Upper lobe of right lung (tissue), 1 donor: ENCODE measurements at regions not wholly inside any gene's neighbourhood (a gene's known extent, or its start where the extent isn't known, plus 50 kb on each side); places are given as distances from the start of the nearest gene placed in this dataset.

Experiments
- ATAC-seq: fragments of 200-7000 bp; cut with Tn5 transposase; one replicate; pipeline ENCODE4 v1.9.1; 2020; ENCODE audit warnings: mild to moderate bottlenecking, moderate library complexity
- DNase-seq: peaks from one replicate; pipeline ENCODE4 v3.0.0-alpha.2; 2020
- H3K27ac ChIP-seq: fragments of 200-600 bp; one replicate; pipeline ENCODE4 v1.8.0; 2022
- H3K27me3 ChIP-seq: fragments of 200-600 bp; one replicate; pipeline ENCODE4 v1.8.0; 2022; ENCODE audit warnings: mild to moderate bottlenecking
- H3K36me3 ChIP-seq: fragments of 200-600 bp; one replicate; pipeline ENCODE4 v1.8.0; 2022
- H3K4me1 ChIP-seq: fragments of 200-600 bp; one replicate; pipeline ENCODE4 v1.8.0; 2022
- H3K4me3 ChIP-seq: fragments of 200-600 bp; one replicate; pipeline ENCODE4 v1.8.0; 2022; ENCODE audit warnings: mild to moderate bottlenecking
- H3K9me3 ChIP-seq: fragments of 200-600 bp; one replicate; pipeline ENCODE4 v1.8.0; 2022
- intact Hi-C: fragments of 100-400 bp; cut with DNase I; formaldehyde crosslinking; loops from one replicate; pipeline ENCODE4 v1.11.0; 2022
- TF ChIP-seq, protein P1 (sequence below): fragments of 200-600 bp; IDR thresholded peaks from one replicate; pipeline ENCODE4 v1.8.0; 2022; ENCODE audit warnings: antibody characterized with exemption
- donor health status: DM: no; HTN: yes; CAD: no; lungs with severe emphysema.

DNA sequence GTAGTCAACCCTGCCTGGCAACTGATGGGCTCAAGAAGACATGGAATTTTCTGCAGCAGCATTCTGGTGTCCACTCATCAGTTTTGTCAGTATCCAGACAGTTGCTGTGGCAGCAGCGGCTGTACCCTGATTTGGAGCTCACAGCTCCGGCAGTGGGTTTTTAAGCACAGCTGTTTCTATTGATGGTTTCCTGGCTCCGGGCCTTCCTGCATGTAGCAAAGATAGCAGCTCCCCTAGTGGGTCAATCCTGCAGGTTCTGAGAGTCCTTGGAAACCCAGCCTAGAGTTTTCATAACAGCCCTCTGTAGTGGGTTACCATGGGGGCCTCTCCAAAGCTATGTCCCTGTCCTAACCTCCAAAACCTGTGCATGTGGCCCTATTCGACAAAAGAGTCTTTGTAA is 84.0 kb upstream of the ATP6AP2 start:
- Histone ChIP-seq H3K27ac (no peak overlapping the region), H3K36me3 (no peaks in the 10 kb centered on the region), H3K9me3 (no peaks in the 10 kb centered on the region), H3K4me3 (no peak overlapping the region), H3K4me1 (no peaks in the 10 kb centered on the region), H3K27me3 (no peaks in the 10 kb centered on the region)
- intact Hi-C loops = no loop called here
- DNase-seq (no peak), ATAC-seq (no peak)
- TF ChIP-seq, protein P1, sequence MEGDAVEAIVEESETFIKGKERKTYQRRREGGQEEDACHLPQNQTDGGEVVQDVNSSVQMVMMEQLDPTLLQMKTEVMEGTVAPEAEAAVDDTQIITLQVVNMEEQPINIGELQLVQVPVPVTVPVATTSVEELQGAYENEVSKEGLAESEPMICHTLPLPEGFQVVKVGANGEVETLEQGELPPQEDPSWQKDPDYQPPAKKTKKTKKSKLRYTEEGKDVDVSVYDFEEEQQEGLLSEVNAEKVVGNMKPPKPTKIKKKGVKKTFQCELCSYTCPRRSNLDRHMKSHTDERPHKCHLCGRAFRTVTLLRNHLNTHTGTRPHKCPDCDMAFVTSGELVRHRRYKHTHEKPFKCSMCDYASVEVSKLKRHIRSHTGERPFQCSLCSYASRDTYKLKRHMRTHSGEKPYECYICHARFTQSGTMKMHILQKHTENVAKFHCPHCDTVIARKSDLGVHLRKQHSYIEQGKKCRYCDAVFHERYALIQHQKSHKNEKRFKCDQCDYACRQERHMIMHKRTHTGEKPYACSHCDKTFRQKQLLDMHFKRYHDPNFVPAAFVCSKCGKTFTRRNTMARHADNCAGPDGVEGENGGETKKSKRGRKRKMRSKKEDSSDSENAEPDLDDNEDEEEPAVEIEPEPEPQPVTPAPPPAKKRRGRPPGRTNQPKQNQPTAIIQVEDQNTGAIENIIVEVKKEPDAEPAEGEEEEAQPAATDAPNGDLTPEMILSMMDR = no peak

GRCh38 chrX:40495659-40496058 is 85.1 kb upstream of the ATP6AP2 start:
- Histone ChIP-seq H3K9me3 (no peaks in the 10 kb centered on the region), H3K27ac (no peak overlapping the region), H3K4me1 (no peaks in the 10 kb centered on the region), H3K4me3 (no peak overlapping the region), H3K27me3 (no peaks in the 10 kb centered on the region), H3K36me3 (no peaks in the 10 kb centered on the region)
- ATAC-seq (no peak), DNase-seq (no peak)
- TF ChIP-seq, protein P1 = no peak
- intact Hi-C loops = no loop called here

- no peak for DNase-seq
- Histone ChIP-seq H3K4me1 (no peaks in the 10 kb centered on the region), H3K4me3 (no peak overlapping the region), H3K27ac (no peak overlapping the region), H3K9me3 (no peaks in the 10 kb centered on the region), H3K27me3 (no peaks in the 10 kb centered on the region), H3K36me3 (no peaks in the 10 kb centered on the region)
- intact Hi-C loops = no loop called here
- TF ChIP-seq, protein P1 = no peak
- ATAC-seq = no peak
Measured at GRCh38 chrX:40494005-40494404, 86.8 kb upstream of the ATP6AP2 start.

DNA sequence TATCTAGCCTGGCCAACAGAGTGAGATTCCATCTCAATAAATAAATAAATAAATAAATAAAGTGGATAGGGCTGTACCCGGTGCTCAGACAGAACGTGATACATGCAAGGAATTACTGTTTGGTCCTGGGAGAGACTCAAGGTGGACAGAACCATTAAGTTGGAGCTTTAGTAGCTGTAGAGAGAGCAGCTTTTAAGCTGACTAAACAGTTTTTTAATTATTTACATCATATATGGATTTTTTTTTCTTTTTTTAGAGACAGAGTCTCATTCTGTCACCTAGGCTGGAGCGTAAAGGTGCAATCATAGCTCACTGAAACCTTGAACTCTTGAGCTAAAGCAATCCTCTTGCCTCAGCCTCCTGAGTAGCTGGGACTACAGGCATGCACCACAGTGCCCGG is 92.5 kb upstream of the ATP6AP2 start:
- no peak overlapping the region for H3K4me3 ChIP-seq
- no peaks in the 10 kb centered on the region for H3K27me3 ChIP-seq
- DNase-seq = no peak
- TF ChIP-seq, protein P1 = no peak
- H3K27ac ChIP-seq = no peak overlapping the region
- intact Hi-C loops = no loop called here
- H3K4me1 ChIP-seq = no peaks in the 10 kb centered on the region
- H3K36me3 ChIP-seq = no peaks in the 10 kb centered on the region
- no peaks in the 10 kb centered on the region for H3K9me3 ChIP-seq
- ATAC-seq = no peak

DNA sequence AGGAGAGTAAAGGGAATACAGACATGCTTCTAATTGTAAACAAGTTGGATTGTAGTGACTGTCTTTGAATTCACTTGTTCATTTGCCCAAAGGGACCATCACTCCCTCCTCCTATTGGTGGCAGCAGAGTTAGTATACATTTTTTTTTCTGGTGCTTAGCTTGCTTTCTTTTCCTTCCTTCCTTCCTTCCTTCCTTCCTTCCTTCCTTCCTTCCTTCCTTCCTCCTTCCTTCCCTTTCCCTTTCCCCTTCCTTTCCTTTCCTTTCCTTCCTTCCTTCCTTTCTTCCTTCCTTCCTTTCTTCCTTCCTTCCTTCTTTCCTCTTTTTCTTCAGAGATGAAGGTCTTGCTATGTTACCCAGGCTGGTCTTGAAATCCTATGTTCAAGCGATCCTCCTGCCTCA is 94.8 kb upstream of the ATP6AP2 start:
- Histone ChIP-seq H3K9me3 (no peaks in the 10 kb centered on the region), H3K27ac (no peak overlapping the region), H3K4me3 (no peak overlapping the region), H3K4me1 (no peaks in the 10 kb centered on the region), H3K36me3 (no peaks in the 10 kb centered on the region), H3K27me3 (no peaks in the 10 kb centered on the region)
- intact Hi-C loops = no loop called here
- DNase-seq (no peak), ATAC-seq (no peak)
- TF ChIP-seq, protein P1 = no peak

DNA sequence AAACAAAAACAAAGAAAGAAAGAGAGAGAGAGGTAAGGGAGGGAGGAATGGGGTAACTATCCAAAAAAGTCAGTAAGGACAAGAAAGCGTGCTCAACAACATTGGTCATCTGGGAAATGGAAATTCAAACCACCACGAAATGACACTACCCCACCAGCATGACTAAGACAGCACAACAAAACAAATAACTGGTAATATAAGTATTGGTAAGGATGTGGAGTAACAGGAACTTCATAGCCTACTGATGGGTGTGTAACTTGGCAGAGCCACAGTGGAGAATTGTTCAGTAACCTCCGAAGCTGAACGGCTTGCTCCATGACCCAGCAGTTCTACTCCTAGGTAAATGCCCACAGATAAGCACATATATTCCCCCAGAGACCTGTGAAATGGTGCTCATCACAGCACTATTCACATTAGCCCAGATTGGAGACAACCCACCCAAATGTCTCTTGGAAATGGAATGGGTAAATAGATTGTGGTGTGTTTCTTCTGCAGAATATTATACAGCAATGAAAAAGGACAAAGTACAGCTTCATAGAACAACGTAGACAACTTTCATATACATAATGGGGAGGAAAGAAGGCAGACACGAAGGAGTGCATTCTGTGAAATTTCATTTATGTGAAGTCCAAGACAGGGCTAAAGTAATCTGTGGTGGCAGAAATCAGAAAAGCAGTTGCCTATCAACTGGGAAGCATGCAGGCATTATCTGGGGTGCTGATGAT is 95.5 kb upstream of the ATP6AP2 start:
- Histone ChIP-seq H3K9me3 (no peaks in the 10 kb centered on the region), H3K27ac (no peak overlapping the region), H3K36me3 (no peaks in the 10 kb centered on the region), H3K4me3 (no peak overlapping the region), H3K4me1 (no peaks in the 10 kb centered on the region), H3K27me3 (no peaks in the 10 kb centered on the region)
- intact Hi-C loops = no loop called here
- ATAC-seq = no peak
- TF ChIP-seq, protein P1 = no peak
- DNase-seq = no peak
